GM18519 (cell line): ENCODE measurements at regions not wholly inside any gene's neighbourhood (a gene's known extent, or its start where the extent isn't known, plus 50 kb on each side); places are given as distances from the start of the nearest gene placed in this dataset.
"Not testable (repeated sequence)": the region's sequence is repeated elsewhere in the genome, so short reads cannot be mapped to it uniquely, and the experiment has no call there.

Source experiments
- ATAC-seq: cut with Tn5 transposase; IDR thresholded peaks from one replicate; pipeline ENCODE4 v1.9.1; 2021; ENCODE audit warnings: mild to moderate bottlenecking, moderate library complexity; ENCODE audit not compliant: unreplicated experiment, low FRiP score

DNA sequence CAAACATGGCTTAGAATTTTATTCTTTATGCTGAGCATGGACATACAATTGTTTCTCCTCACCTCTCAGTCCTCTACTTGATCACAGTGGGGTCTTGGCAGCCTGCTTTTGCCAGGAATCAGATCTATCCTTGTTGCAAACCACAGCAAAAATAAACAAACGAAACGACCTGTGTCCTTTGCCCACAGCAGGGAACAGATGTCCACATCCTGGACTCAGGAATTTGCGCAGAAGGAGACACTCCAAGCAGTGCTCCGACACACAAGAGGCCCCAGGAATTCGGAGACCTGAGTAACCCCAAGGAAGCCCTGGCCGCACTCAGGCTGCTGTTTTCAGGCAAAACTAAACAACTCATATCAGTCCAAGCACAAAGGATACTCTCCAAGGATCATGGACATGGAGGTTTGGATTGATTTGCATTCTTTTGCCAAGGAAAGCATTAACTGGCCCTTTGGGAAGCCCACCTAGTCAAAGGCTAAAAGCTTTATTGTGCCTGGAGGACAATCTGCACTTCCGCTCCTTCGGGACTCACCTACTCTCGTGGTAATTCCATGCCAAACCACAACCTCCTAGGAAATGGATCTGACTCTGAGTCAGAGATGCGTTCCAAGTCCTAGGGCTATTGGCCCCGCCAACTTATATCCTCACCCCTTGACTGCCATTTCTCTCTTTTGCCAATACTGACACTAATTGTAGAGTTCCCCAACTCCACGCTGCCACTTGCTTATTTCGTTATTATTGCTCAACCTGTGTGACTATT, 271.1 kb upstream of the CDH11 start:
- no peak for ATAC-seq

DNA sequence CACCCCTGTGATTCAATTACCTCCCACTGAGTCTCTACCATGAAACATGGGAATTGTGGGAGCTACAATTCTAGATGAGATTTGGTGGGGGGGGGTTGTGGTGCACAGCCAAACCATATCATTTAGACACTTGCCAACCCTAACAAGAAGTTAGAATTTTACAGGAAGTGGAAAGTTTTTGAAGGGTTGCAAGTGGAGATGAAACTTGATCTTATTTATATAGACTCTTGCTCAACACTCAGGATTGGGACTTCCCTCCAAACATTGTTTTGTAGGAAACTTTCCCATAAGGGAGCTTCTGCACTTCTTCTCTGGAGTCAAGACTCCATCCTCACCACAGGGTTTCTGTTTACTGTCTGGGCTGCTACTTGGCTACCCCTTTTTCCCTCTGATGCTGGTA, 266.7 kb upstream of the CDH11 start:
- no peak for ATAC-seq

DNA sequence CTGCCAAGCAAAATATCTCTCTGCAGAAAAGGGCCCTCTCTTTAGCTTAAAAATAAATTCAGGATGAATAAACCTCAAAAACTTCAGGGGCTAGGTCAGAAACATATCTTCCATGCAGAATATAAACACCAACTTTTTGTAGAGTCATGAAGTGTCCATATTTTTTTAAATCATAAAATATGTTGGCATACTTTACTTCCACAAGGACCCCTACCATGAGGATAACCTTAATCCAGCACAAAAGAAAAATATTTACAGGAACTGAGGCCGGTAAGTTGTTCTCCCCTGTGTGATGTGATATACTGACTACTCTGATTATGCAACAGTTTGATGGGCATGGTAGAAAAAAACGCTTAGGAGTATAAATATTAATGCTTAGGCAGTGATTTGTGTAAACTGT, 264.8 kb upstream of the CDH11 start:
- no peak for ATAC-seq

DNA sequence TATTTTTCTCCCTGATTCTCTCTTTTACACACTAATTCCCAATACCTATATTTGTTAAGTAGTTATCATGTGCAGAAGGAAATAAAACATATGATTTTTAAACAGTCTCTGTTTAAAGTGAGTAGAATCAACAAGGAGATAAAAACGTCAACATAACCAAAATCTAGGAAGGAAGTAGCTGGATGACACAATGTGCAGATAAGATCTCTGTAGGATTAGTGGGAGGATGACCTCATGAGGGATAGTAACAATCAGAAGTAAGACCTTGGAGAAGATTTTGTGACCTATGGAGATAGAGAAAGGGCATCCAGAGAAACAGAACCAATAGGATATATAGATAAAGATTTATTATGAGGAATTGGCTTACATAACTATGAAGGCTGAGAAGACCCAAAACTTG, 262.6 kb upstream of the CDH11 start:
- no peak for ATAC-seq

DNA sequence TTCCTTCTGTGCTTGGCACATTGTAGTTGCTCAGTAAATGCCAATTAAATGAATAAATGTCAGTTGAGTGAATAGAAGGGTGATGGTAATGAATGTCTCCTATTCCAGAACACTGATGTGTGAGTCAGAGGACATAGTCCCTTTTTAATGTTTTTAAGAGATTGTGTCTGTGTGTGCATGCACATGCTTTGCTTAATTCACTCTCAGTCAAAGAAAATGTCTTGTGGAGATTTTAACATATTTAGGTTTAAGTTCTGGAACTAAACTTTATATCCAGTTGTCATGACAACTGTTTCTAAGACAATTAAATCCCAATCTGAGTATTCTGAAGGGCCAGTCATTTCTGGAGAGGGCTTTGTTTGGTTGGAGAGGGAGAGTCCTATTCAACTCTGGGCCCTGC, 255.3 kb upstream of the CDH11 start:
- ATAC-seq: no peak

DNA sequence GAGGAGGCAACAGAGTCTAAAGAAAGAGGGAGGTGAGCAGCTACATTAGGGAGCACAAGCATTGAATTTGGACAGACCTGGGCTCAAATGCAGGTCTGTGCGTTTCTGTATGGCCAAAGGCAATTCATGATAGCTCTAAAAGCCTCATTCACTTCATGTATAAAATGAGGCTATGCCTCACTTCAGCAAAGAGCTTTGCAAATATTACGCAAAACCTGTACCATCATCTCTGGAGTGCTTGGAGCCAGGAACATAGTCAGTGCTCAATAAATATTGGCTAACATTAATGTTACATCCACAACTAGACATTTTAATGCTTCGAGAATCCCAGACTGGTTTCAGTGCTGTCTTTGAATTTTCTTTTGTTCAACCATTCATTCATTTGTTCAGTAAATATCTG, 254.7 kb upstream of the CDH11 start:
- no peak for ATAC-seq

DNA sequence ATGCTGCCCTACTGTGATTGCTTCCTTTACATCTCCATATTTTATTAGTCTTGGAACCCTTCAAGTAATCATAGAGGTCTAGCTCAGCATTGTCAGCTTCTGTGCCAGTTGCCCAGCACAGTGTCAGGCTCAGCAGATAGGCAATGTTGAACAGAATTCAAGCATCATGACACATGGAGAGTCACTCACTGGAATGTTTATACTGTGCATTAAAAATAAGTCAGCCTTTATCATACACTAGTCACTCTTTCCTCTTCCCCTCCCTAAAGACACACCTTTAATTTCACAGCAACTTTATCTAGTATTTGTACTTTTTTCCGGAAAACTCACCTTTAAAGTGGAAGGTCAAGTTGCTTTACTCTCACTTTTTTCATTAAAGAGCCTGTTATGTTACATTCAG, 253.8 kb upstream of the CDH11 start:
- ATAC-seq: no peak

DNA sequence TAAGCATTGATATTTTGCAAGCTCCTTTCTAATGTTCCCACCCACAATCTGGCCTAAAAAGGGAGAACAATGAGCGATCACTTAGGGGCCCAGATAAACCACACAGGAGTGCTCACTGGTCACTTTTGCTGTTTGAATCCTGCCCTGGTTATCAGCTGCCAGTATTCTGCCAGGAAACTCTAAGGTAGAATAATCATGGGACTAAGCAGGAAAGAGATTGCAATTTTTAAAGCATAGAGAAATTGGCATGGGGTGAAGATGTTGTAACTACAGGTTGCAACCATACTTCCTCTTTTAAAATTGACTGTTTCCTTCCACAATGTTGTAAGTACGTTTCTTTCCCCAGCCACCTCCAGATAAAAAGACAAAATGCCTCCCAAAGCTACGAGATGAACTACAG, 251.2 kb upstream of the CDH11 start:
- ATAC-seq: no peak

DNA sequence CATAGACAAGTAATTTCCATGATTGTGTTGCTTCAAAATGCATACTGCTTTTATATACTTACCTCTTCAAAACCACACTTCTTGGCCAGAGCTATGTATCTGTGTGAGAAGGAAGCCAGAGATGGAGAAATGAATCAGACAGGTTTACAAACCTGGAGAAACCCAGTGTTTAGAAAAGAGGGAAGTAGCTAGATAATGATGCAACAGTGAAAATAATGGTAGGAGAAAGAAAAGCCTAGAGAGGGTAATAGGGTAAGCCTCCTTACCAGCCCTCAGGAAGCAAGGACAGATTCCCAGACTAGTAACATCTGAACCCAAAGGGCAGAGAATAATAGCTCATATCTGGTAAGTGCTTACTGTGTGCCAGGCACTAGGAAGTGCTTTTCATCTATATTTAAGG, 250.3 kb upstream of the CDH11 start:
- no peak for ATAC-seq

DNA sequence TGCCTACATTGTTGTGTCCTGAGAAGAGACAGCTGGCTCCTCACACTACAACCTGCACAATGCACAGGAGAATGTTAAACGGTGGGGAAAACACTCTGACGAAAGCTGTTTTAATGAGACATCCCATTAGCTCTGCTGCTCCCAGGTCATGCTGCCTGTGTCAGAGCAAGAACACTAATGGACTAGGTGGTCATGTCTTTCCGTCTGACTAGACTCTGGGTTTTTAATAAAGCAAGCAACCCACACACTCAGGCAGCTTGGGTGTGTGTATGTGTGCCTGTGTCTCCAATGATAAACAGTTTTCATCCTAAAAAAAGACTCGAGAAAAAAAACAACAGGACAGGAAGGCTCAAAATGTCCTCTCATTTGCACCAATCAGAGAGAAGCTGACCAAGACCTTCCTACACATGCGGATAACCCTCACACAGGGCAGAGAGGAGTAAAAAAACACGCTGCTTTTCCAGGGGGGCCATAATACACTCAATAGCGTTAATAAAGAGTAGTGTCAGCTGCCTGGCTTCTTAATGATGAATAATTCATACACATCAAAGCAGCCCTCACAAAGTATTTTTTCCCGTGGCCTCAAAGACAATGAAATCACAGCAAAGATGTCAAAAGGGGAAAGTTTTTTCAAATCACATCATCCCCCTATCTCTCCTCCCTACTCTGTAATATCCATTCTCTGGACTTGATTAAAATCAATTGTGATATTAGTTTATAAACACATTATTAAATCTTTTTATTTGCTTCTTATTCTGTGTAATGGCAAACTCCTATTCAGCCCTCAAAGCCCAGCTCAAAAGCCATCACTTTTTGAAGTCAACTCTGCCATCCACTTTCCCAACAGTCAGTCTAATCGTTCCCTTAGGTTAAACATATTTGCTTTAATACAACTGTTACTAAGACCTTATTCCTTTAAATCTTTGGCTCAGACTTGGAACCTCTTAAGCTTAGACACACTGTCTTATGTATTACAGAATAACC, 244.2 kb upstream of the CDH11 start:
- no peak for ATAC-seq

DNA sequence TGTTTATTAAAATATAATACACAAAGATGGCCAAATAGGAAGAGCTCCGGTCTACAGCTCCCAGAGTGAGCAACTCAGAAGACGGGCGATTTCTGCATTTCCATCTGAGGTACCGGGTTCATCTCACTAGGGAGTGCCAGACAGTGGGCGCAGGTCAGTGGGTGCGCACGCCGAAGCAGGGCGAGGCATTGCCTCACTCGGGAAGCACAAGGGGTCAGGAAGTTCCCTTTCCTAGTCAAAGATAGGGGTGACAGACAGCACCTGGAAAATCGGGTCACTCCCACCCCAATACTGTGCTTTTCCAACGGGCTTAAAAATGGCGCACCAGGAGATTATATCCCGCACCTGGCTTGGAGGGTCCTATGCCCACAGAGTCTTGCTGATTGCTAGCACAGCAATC, 234.9 kb upstream of the CDH11 start:
- not testable (repeated sequence) for ATAC-seq

DNA sequence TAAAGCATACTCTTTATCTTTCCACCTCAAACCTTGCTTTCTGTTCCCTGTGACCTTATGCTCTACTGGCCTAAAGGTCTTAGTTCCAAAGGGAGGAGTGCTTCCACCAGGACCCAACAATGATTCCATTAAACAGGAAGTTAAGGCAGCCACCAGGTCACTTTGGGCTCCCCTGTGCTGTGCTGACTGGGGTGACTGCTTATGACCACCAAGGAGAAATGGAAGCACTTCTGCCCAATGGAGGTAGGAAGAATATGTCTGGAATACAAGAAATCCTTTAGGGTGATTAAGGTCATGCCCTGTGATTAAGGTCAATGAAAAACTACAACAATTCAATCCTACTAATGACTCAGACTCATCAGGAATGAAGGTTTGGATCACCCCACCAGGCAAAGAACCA, 233.8 kb upstream of the CDH11 start:
- ATAC-seq: no peak

DNA sequence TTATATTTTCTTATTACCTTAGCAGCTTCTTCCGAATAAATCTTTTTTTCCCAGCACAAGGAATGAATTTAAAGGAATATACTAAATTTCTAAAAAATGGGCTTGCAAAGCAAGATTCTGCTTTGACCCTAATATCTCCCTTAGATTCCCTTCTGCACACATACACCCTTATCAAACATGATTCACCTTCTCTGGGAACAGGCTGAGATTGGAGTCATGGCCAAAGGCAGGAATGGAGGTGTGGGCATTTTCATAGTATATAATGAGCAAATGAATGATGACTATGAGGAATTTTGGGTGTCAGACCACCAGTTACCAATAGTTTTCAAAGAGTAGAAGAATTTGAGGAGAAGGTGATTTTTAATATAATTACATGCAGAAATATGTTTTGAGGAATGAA, 231.3 kb upstream of the CDH11 start:
- ATAC-seq: no peak

DNA sequence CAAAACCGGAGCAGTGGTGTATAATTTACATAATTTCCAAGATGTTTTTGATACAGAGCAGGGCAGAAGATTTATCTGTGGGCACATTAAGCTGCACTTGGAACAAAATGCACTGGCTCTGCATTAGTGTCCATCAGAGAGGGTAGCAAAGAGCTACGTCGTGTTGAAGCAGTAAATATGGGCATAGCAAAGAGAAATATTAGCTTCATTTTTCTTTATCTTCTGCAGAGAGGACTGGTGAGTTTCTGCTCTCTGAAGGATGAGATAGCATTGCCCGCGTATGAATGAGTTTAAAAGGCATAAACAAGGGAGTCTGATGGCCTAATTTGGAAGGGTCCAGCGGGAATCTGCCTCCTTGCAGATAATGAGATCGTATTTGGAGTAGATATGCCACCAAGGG, 227.8 kb upstream of the CDH11 start:
- no peak for ATAC-seq

DNA sequence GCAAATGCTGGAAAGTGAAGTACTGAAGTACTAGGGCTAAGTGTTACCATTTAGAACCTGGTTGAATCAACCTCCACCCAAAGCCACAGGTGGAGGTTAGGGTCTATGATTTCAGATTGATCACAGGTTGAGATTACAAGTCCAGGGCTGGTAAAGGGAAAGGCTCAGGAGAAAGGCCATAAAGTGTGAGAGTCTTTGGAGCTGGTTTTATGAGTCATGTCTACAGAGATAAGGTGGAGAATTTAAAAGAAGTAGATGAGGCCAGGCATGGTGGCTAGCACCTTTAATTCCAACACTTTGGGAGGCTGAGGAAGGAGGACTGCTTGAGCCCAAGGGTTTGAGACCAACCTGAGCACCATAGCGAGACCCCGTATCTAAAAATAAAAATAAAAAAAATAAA, 221.7 kb upstream of the CDH11 start:
- no peak for ATAC-seq

DNA sequence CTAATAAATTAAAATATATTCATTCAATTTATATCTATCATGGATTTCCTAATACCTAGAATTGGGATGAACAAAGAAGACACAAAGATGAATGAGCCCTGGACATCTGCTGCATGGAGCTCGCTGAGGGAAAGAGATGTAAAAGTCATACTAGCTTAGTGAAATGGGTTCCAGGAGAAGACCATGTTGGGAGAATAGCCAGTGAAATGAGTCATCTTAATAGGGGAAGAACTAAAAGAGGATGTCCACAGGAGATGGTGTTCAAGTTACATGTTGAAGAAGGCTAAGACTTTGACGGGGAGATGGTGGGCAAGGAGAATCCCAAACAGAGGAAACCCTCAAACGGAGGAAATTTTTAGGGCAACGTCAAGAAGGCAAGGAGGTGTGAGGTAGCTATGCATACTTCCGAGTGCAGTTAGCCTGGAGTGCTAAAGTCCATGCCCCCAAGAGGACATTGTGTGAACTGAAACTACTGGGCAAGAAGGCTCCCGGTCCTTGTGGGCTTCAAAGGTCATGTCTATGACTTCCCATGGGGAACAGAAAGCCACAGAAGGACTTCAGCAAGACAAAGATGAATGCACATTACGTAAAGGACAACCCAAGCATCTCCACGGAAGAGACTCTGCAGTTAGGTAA, 220.5 kb upstream of the CDH11 start:
- no peak for ATAC-seq

DNA sequence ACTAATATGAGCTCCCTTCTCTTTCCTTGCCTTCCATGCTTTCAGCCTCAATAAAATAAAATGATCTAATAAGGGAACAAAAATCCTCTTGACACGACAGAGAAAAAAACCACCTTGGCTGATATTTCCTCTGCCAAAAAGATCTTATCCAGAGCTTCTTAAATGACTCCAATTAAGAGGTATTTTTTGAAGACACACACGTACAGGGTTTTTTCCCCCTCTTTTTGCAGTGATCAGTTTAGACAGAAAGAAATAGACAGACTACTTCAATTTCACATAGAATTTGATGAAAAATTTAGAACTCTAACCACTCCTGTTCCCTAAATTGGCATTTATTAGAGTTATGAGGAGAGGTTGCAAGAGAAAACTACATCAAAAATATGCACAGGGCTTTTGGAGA, 217.2 kb upstream of the CDH11 start:
- ATAC-seq: no peak

DNA sequence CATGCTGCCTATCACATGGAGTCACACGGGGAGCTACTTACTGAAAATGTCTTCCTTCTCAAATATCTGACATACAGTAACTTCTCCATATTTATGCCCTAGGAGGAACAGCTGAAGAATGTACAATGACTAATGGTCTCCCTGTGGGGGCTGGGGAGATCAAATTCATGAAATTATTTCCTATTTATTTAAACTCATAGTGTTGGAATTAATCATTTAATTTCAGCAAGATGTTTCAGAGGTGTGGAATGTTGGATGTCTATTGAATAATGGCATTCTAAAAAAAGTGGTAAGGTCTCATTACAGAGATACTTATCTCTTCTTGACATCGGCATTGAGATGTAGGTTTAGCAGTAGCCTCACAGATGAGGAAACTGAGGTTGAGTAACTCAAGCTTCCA, 214.3 kb upstream of the CDH11 start:
- ATAC-seq: no peak

DNA sequence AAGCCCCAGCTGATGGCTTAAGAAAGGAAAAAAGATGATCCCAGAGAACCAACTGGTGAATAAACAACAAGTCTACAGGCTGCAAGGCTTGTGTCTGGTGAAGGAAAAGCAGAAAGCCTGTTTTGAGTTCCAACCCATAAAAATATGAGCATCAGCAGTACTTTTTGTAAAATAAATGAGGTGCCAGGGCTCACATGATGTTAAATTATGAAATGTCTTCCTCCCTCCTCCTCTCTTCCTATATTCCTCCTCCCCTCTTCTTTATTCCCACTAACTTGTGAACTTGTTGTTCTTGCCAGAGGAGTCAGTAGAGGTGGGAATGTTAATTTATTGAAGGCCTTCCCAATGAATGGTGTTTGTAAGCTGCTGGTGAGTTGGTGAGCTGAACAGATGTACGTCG, 212.2 kb upstream of the CDH11 start:
- ATAC-seq: no peak

DNA sequence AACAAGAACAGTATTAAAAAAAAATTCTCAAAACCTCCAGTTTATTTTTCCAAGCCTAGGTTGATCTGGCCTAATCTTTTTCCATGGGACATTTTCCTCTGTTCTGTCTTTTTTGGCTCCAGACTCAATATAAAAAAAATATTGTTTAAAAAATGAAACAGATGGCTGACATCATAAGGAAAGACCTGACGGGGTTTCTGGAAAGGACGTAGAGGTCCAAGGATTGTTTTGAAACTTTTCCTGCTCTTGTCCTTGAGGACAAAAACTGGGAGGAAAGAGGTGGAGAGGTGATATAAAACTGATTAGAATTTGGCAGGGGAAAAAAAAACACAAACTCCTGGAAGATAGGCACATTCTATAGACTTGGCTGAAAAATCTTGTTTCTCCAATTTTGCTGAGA, 211.4 kb upstream of the CDH11 start:
- no peak for ATAC-seq

DNA sequence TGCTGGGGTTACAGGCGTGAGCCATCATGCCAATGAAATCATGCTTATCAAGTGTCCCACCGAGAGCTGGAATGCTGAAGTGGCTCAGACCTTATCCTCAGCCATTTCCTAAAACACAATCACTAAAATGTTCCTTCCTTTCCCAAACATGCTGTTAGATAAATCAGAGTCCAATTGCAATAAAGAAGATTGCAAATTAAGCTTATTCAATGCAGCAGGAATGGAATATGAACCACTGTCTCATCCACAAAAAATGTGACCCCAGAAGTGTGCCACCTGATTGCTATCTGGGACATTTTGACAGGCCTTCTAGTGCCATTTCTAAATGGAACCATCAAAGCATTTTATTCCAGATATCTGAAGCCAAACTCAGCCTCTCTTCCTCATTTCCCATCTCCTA, 205.5 kb upstream of the CDH11 start:
- ATAC-seq: no peak
